Transverse colon (tissue), 3 donors: ENCODE measurements at regions not wholly inside any gene's neighbourhood (a gene's known extent, or its start where the extent isn't known, plus 50 kb on each side); places are given as distances from the start of the nearest gene placed in this dataset.

Experiments
- CTCF ChIP-seq, 5 experiments: fragments of 200-600 bp in 3 of 5; fragments of 450-650 bp in 2 of 5; sonication (generic) in 3 of 5; IDR thresholded peaks; 1 replicate in 2 of 5; 2 replicates in 3 of 5; pipeline ENCODE4 v1.5.1; 2016 to 2017; ENCODE audit warnings: antibody characterized with exemption in 5 of 5, inconsistent platforms in 3 of 5, mild to moderate bottlenecking in 2 of 5, moderate library complexity in 1 of 5
- EP300 ChIP-seq: sonication (generic); formaldehyde crosslinking; IDR thresholded peaks from one replicate; pipeline ENCODE4 v1.6.1; 2017; ENCODE audit warnings: antibody characterized with exemption, low read depth

- no peak for TF ChIP-seq CTCF (IDR thresholded peaks at IDR 0.05)
- TF ChIP-seq EP300 = no peak
Observed at GRCh38 chr4:136925203-136925602, 607.1 kb downstream of the PCDH18 start.
